Activated CD4-positive, alpha-beta T cell treated with anti-CD3 and anti-CD28 coated beads for 36 hours (primary cell): ENCODE measurements at regions not wholly inside any gene's neighbourhood (a gene's known extent, or its start where the extent isn't known, plus 50 kb on each side); places are given as distances from the start of the nearest gene placed in this dataset.

ENCODE experiments used
- ATAC-seq: fragments of 200-7000 bp; cut with Tn5 transposase; one replicate; pipeline ENCODE4 v1.10.0; 2021; ENCODE audit warnings: mild to moderate bottlenecking, moderate library complexity
- CTCF ChIA-PET: fragments of 350-600 bp; sonication (Branson Sonifier 250); formaldehyde crosslinking; loops from one replicate; lab custom pipeline; 2021; ENCODE audit warnings: antibody characterized with exemption; lab: Charles Lee
- POLR2A ChIA-PET: fragments of 350-600 bp; sonication (Branson Sonifier 250); formaldehyde crosslinking; loops from one replicate; lab custom pipeline; 2021; ENCODE audit warnings: antibody characterized with exemption, inconsistent platforms; lab: Charles Lee
- DNase-seq: peaks from one replicate; pipeline ENCODE4 v3.0.0-alpha.2; 2020
- H3K27ac Mint-ChIP-seq: one replicate; pipeline ENCODE4 v1.8.0; 2021; ENCODE audit warnings: mixed read lengths
- H3K27me3 Mint-ChIP-seq: one replicate; pipeline ENCODE4 v1.8.0; 2021; ENCODE audit warnings: mixed read lengths
- H3K36me3 Mint-ChIP-seq: one replicate; pipeline ENCODE4 v1.8.0; 2021; ENCODE audit warnings: low read depth, mixed read lengths
- H3K4me1 Mint-ChIP-seq: one replicate; pipeline ENCODE4 v1.8.0; 2021; ENCODE audit warnings: mixed read lengths
- H3K4me3 Mint-ChIP-seq: one replicate; pipeline ENCODE4 v1.8.0; 2021; ENCODE audit warnings: mild to moderate bottlenecking, moderate library complexity, mixed read lengths
- H3K9me3 Mint-ChIP-seq: one replicate; pipeline ENCODE4 v1.8.0; 2021; ENCODE audit warnings: low read depth, mixed read lengths
- intact Hi-C, 2 experiments: fragments of 100-400 bp; cut with DNase I in 1 of 2; cut with micrococcal nuclease in 1 of 2; formaldehyde crosslinking; loops; one replicate each; pipeline versions ENCODE4 v1.14.2 to v1.15.1; 2022 to 2024; cut with DNase I, micrococcal nuclease

- DNase-seq, result no peak
- no peak overlapping the region for H3K4me3 Mint-ChIP-seq
- H3K27ac Mint-ChIP-seq, result no peak overlapping the region
- intact Hi-C loops, result no loop called here
- H3K4me1 Mint-ChIP-seq, result peaks cover 3% of the 10 kb centered on the region
- no peak for ATAC-seq
- CTCF ChIA-PET, result no interaction called here
- no peaks in the 10 kb centered on the region for H3K36me3 Mint-ChIP-seq
- H3K27me3 Mint-ChIP-seq, result peaks cover 6% of the 10 kb centered on the region
- POLR2A ChIA-PET, result no interaction called here
- H3K9me3 Mint-ChIP-seq, result peaks cover 3% of the 10 kb centered on the region
Measured at GRCh38 chr20:23258747-23259121, 91.9 kb upstream of the NXT1 start.

- H3K9me3 Mint-ChIP-seq, result no peaks in the 10 kb centered on the region
- CTCF ChIA-PET, result interaction anchor here (1.3 kb wide), 1 partner anchor 18 kb away, joined by 4 read pairs; no protein-coding TSS in a partner anchor
- H3K4me3 Mint-ChIP-seq, result no peak overlapping the region
- intact Hi-C loops, result no loop called here
- ATAC-seq (no peak), DNase-seq (no peak)
- peaks cover 6% of the 10 kb centered on the region for H3K27me3 Mint-ChIP-seq
- H3K27ac Mint-ChIP-seq, result no peak overlapping the region
- peaks cover 3% of the 10 kb centered on the region for H3K4me1 Mint-ChIP-seq
- H3K36me3 Mint-ChIP-seq, result no peaks in the 10 kb centered on the region
- POLR2A ChIA-PET, result no interaction called here
Measured at GRCh38 chr20:23257848-23258746, 92.5 kb upstream of the NXT1 start.

GRCh38 chr20:23257106-23257761, 93.4 kb upstream of the NXT1 start:
- Mint-ChIP-seq H3K4me1 (peaks cover 3% of the 10 kb centered on the region), H3K27me3 (peaks cover 6% of the 10 kb centered on the region), H3K36me3 (no peaks in the 10 kb centered on the region), H3K27ac (no peak overlapping the region), H3K4me3 (no peak overlapping the region), H3K9me3 (no peaks in the 10 kb centered on the region)
- ChIA-PET CTCF (interaction anchor here (1.3 kb wide), 1 partner anchor 19 kb away, joined by 4 read pairs; no protein-coding TSS in a partner anchor), POLR2A (no interaction called here)
- ATAC-seq (no peak), DNase-seq (no peak)
- intact Hi-C loops, result no loop called here

GRCh38 chr20:23255716-23256385, 94.7 kb upstream of the NXT1 start:
- Mint-ChIP-seq H3K4me3 (no peak overlapping the region), H3K4me1 (peaks cover 3% of the 10 kb centered on the region), H3K9me3 (no peaks in the 10 kb centered on the region), H3K27ac (no peak overlapping the region), H3K36me3 (no peaks in the 10 kb centered on the region), H3K27me3 (peaks cover 10% of the 10 kb centered on the region)
- DNase-seq (no peak), ATAC-seq (no peak)
- ChIA-PET CTCF (no interaction called here), POLR2A (no interaction called here)
- intact Hi-C loops, result no loop called here

GRCh38 chr20:23255106-23255505, 95.5 kb upstream of the NXT1 start:
- ATAC-seq (no peak), DNase-seq (no peak)
- Mint-ChIP-seq H3K9me3 (no peaks in the 10 kb centered on the region), H3K27me3 (peaks cover 10% of the 10 kb centered on the region), H3K36me3 (no peaks in the 10 kb centered on the region), H3K27ac (no peak overlapping the region), H3K4me3 (no peak overlapping the region), H3K4me1 (peaks cover 3% of the 10 kb centered on the region)
- intact Hi-C loops, result no loop called here
- ChIA-PET CTCF (no interaction called here), POLR2A (no interaction called here)

- no peak for DNase-seq
- ChIA-PET CTCF (no interaction called here), POLR2A (no interaction called here)
- intact Hi-C loops, result loop anchor here in 1 of 2 experiments (5.0 kb wide), 1 partner anchor 562 kb away; no protein-coding TSS in a partner anchor
- no peak for ATAC-seq
- Mint-ChIP-seq H3K9me3 (no peaks in the 10 kb centered on the region), H3K4me1 (peaks cover 3% of the 10 kb centered on the region), H3K27ac (no peak overlapping the region), H3K36me3 (no peaks in the 10 kb centered on the region), H3K4me3 (no peak overlapping the region), H3K27me3 (peaks cover 12% of the 10 kb centered on the region)
Measured at GRCh38 chr20:23254505-23254904, 96.1 kb upstream of the NXT1 start.

- Mint-ChIP-seq H3K4me1 (peaks cover 3% of the 10 kb centered on the region), H3K27ac (no peak overlapping the region), H3K4me3 (no peak overlapping the region), H3K36me3 (no peaks in the 10 kb centered on the region), H3K9me3 (no peaks in the 10 kb centered on the region), H3K27me3 (peaks cover 12% of the 10 kb centered on the region)
- ATAC-seq, result no peak
- CTCF ChIA-PET, result no interaction called here
- no peak for DNase-seq
- intact Hi-C loops, result loop anchor here in 1 of 2 experiments (5.0 kb wide), 1 partner anchor 562 kb away; no protein-coding TSS in a partner anchor
- POLR2A ChIA-PET, result no interaction called here
Measured at GRCh38 chr20:23254034-23254433, 96.6 kb upstream of the NXT1 start.

- Mint-ChIP-seq H3K27ac (no peak overlapping the region), H3K4me3 (no peak overlapping the region), H3K36me3 (no peaks in the 10 kb centered on the region), H3K4me1 (peaks cover 3% of the 10 kb centered on the region), H3K27me3 (peaks cover 12% of the 10 kb centered on the region), H3K9me3 (no peaks in the 10 kb centered on the region)
- DNase-seq (no peak), ATAC-seq (no peak)
- intact Hi-C loops, result loop anchor here in 1 of 2 experiments (5.0 kb wide), 1 partner anchor 561 kb away; no protein-coding TSS in a partner anchor
- CTCF ChIA-PET, result no interaction called here
- POLR2A ChIA-PET, result no interaction called here
Measured at GRCh38 chr20:23253524-23253923, 97.1 kb upstream of the NXT1 start.

- no peaks in the 10 kb centered on the region for H3K9me3 Mint-ChIP-seq
- peaks cover 14% of the 10 kb centered on the region for H3K27me3 Mint-ChIP-seq
- DNase-seq (no peak), ATAC-seq (no peak)
- no peaks in the 10 kb centered on the region for H3K4me1 Mint-ChIP-seq
- no peak overlapping the region for H3K27ac Mint-ChIP-seq
- no peak overlapping the region for H3K4me3 Mint-ChIP-seq
- CTCF ChIA-PET, result interaction anchor here (0.7 kb wide), 1 partner anchor 91 kb away, joined by 3 read pairs; no protein-coding TSS in a partner anchor
- POLR2A ChIA-PET, result no interaction called here
- intact Hi-C loops, result loop anchor here in 1 of 2 experiments (5.0 kb wide), 1 partner anchor 559 kb away; no protein-coding TSS in a partner anchor
- no peaks in the 10 kb centered on the region for H3K36me3 Mint-ChIP-seq
Measured at GRCh38 chr20:23251779-23252178, 98.8 kb upstream of the NXT1 start.

GRCh38 chr20:23249541-23249940, 101.0 kb upstream of the NXT1 start:
- Mint-ChIP-seq H3K36me3 (no peaks in the 10 kb centered on the region), H3K9me3 (no peaks in the 10 kb centered on the region), H3K27ac (no peak overlapping the region), H3K4me1 (no peaks in the 10 kb centered on the region), H3K27me3 (peaks cover 11% of the 10 kb centered on the region), H3K4me3 (no peak overlapping the region)
- POLR2A ChIA-PET, result no interaction called here
- no peak for DNase-seq
- no peak for ATAC-seq
- intact Hi-C loops, result no loop called here
- CTCF ChIA-PET, result interaction anchor here (0.6 to 0.7 kb wide), 2 partner anchors 387 to 1611 kb away, joined by 3 to 4 read pairs; no protein-coding TSS in a partner anchor

- Mint-ChIP-seq H3K27me3 (peaks cover 9% of the 10 kb centered on the region), H3K4me3 (no peak overlapping the region), H3K9me3 (no peaks in the 10 kb centered on the region), H3K27ac (no peak overlapping the region), H3K36me3 (no peaks in the 10 kb centered on the region), H3K4me1 (no peaks in the 10 kb centered on the region)
- no peak for ATAC-seq
- intact Hi-C loops, result no loop called here
- DNase-seq, result no peak
- POLR2A ChIA-PET, result no interaction called here
- CTCF ChIA-PET, result interaction anchor here (0.6 kb wide), 1 partner anchor 198 kb away, joined by 4 read pairs; no protein-coding TSS in a partner anchor
Measured at GRCh38 chr20:23248461-23248882, 102.1 kb upstream of the NXT1 start.
